GM21390 (cell line): ENCODE measurements at regions not wholly inside any gene's neighbourhood (a gene's known extent, or its start where the extent isn't known, plus 50 kb on each side); places are given as distances from the start of the nearest gene placed in this dataset.
"Not testable (repeated sequence)": the region's sequence is repeated elsewhere in the genome, so short reads cannot be mapped to it uniquely, and the experiment has no call there.

ENCODE experiments used
- ATAC-seq: cut with Tn5 transposase; IDR thresholded peaks from one replicate; pipeline ENCODE4 v1.9.1; 2021; ENCODE audit not compliant: unreplicated experiment

- not testable (repeated sequence) for ATAC-seq
These were observed 107.2 kb upstream of the ACBD5 start for GRCh38 chr10:27347827-27348207.

DNA sequence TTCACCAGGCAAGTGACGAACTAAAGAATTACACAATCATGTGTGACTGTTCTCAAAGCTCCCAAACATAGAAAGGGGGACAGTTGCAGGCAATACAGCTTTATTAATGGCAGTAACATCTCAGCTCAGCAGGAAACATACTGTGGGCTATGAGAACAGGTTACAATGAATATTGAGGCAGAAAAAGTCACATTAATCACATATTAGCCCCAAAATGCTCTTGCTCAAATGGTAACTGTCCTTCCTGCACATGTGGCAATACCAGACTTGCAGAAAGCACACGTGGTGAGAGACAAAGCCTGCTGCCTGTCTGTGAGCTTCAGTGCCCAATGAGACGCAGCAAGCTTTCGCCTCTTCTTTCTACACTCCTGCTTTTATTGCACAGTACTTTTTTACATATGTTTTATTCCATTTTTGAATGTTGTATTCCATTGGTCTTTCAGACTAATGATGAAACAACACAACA is 104.9 kb upstream of the ACBD5 start:
- peak; percentile 36 for ATAC-seq

GRCh38 chr10:27344568-27345454 is 104.2 kb upstream of the ACBD5 start:
- peak; percentile 51 for ATAC-seq

DNA sequence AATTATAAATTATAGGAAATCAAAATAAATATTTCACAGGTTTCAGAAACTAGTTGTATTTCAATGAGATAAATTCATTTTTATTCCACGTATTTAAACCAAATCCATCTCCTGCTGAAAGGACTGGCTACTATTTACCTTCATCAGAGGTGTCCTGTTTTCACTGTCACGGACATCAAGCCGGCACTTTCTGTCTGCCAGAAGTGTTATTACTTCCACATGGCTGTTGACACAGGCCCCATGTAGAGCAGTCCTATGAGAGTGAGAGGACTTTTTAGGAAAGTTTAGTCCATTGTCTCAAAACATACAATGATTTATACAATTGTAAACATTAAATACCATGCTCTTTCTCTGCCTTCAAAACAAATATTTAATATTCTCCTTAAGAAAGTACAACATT is 100.4 kb upstream of the ACBD5 start:
- ATAC-seq, result no peak

DNA sequence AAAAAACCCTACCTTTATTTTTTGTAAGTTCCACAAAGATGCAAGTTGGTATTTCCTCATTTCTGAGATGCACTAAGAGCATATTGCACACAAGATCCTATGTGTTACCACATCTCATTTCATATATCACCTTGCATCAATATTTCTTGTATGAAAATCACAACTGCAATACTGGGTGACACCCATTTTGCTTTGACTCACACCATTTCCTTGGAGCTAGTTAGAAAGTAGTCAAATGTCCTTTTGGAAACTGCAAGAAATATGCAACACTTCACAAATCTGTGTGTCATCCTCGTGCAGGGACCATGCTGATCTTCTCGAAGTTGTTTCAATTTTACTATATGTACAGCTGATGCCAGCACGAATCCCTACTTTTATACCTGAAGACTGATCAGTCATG is 94.6 kb upstream of the ACBD5 start:
- ATAC-seq, result not testable (repeated sequence)

DNA sequence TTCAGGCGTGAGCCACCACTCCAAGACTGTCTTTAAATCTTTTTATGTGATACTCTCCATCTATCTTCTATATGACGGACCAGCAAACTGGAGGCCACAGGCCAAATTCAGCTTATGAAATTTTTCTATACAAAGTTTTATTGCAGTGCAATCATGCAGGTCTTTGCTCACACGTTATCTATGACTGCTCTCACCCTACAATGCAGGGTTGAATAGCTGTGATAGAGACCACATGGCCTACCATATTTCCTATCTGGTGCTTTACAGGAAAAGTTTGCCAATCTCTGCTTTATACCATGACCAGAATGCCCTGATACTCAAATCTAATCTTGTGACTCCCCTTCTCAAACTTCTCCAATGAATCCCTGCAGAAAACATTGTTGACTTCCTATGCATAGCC is 89.5 kb upstream of the ACBD5 start:
- ATAC-seq, result no peak

DNA sequence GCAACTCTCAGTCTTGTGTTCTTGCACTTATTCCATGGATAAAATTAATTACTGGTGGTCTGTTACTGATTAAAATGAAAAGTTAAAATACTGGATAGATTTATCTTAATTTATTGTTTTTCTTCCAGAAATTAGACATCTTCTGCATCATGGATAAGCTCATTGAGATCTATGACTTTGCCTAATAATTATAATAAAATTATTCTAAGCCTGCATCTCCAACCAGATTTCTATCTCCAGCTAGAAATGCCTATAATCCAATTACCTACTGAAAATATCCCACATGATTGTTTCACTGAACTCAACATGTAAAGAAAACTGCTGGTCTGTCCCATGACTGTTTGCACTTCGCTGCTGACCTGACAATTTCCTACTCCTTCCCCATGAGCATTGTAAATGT is 88.3 kb upstream of the ACBD5 start:
- ATAC-seq, result no peak

DNA sequence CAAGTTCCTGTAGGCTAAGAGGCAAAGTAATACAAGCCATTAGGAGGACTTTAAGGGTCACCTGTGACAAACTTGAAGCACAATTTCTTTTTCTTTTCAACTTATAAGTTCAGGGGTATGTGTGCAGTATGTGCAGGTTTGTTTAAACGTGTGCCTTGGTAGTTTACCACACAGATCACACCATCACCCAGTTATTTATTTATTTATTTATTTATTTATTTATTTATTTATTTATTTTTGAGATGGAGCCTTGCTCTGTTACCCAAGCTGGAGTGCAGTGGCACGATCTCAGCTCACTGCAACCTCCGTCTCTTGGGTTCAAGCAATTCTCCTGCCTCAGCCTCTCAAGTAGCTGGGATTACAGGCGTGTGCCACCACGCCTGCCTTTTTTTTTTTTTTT is 86.2 kb upstream of the ACBD5 start:
- ATAC-seq, result not testable (repeated sequence)

- peak; percentile 70 for ATAC-seq
These were observed 79.3 kb upstream of the ACBD5 start for GRCh38 chr10:27319752-27320431.

DNA sequence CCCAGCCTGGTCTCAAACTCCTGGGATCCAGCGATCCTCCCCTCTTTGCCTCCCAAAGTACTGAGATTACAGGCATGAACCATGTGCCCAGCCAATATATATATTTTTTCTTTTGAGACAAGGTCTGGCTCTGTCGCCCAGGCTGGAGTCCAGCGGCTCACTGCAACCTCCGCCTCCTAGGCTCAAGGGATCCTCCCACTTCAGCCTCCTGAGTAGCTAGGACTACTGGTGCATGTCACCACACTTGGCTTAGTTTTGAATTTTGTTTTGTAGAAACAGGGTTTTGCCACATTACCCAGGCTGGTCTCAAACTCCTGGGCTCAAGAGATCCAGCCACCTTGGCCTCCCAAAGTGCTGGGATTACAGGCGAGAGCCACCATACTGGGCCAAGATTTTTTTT is 78.5 kb upstream of the ACBD5 start:
- not testable (repeated sequence) for ATAC-seq

- ATAC-seq, result not testable (repeated sequence)
These were observed 74.5 kb upstream of the ACBD5 start for GRCh38 chr10:27315082-27315481.

- ATAC-seq, result not testable (repeated sequence)
These were observed 73.0 kb upstream of the ACBD5 start for GRCh38 chr10:27313586-27313985.

GRCh38 chr10:27312854-27313253 is 72.3 kb upstream of the ACBD5 start:
- no peak for ATAC-seq

DNA sequence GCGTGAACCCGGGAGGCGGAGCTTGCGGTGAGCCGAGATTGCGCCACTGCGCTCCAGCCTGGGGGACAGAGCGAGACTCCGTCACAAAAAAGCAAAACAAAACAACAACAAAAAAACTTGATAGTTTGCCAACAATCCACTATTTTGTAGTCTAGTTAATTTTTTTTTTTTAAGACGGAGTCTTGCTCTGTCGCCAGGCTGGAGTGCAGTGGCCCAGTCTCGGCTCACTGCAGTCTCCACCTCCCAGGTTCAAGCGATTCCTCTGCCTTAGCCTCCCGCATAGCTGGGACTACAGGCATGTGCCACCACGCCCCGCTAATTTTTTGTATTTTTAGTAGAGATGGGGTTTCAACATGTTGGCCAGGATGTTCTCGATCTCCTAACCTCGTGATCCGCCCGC is 71.2 kb upstream of the ACBD5 start:
- not testable (repeated sequence) for ATAC-seq

- ATAC-seq, result not testable (repeated sequence)
These were observed 57.9 kb upstream of the ACBD5 start for GRCh38 chr10:27298522-27298850.

GRCh38 chr10:27297844-27298521 is 57.4 kb upstream of the ACBD5 start:
- ATAC-seq, result no peak

GRCh38 chr10:27296285-27296684 is 55.7 kb upstream of the ACBD5 start:
- ATAC-seq, result not testable (repeated sequence)

DNA sequence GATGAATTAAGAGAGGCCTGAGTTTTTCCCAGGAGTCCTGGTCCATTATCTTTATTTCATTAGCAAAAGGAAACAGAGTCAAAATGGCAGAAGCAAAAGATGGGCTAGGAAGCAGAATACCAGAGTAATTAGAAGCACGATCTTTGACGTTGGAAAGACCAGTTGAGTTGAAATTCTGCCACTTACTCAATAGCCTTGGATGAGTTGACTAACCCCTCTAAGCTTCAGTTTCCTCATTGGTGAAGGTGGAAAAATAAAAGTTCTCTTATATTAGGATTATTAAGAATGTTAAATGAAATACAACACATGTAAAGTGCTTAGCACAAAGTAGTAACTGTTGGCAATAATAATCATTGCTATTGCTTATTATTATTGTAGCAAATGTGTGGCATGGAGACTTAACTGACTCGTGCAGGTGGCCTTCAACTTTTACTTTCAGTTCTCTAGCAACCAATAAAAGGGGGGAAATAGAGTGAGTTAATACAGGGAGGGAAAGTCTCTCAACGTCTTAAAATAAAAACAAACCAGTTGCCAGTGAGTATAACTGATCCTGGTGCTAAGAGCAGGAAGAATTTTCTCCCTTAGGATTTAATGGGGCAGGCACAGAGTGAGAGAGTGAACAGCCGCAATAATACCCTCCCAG is 50.8 kb upstream of the ACBD5 start:
- ATAC-seq, result peak; percentile 83
